Adrenal gland (tissue), 9 donors: ENCODE measurements at regions not wholly inside any gene's neighbourhood (a gene's known extent, or its start where the extent isn't known, plus 50 kb on each side); places are given as distances from the start of the nearest gene placed in this dataset.

Experiments
- DNase-seq, 7 donors: peaks; one replicate each; pipeline ENCODE4 v3.0.0-alpha.2; 2019 to 2020
- H3K27ac ChIP-seq, 5 donors: fragments of 200-600 bp; sonication (generic) in 4 of 5; 1 replicate in 3 of 5; 2 replicates in 2 of 5; pipeline versions ENCODE4 v1.5.1 to v1.8.0; 2016 to 2020; ENCODE audit warnings: mild to moderate bottlenecking in 1 of 5
- H3K27me3 ChIP-seq: fragments of 200-600 bp; 2 replicates; pipeline ENCODE4 v1.8.0; 2021
- H3K36me3 ChIP-seq, 2 donors: fragments of 200-600 bp; replicated peaks in 1 of 2; 1 replicate in 1 of 2; 2 replicates in 1 of 2; pipeline versions ENCODE4 v1.5.1 to v1.8.0; 2018 to 2022
- H3K4me1 ChIP-seq, 2 donors: fragments of 200-600 bp; replicated peaks in 1 of 2; 1 replicate in 1 of 2; 2 replicates in 1 of 2; pipeline versions ENCODE4 v1.5.1 to v1.8.0; 2018 to 2021
- H3K4me3 ChIP-seq, 4 donors: fragments of 200-600 bp; sonication (generic) in 3 of 4; one replicate each; pipeline ENCODE4 v1.5.1; 2016 to 2018
- H3K9me3 ChIP-seq, 3 donors: fragments of 200-600 bp; sonication (generic) in 1 of 3; replicated peaks in 1 of 3; 1 replicate in 2 of 3; 2 replicates in 1 of 3; pipeline versions ENCODE4 v1.5.1 to v1.8.0; 2016 to 2021
- CTCF ChIP-seq, 6 experiments: fragments of 450-650 bp in 4 of 6; fragments of 200-600 bp in 2 of 6; sonication (generic) in 1 of 6; IDR thresholded peaks; 1 replicate in 5 of 6; 2 replicates in 1 of 6; pipeline versions ENCODE4 v1.5.1 to v1.8.0; 2016 to 2021; ENCODE audit warnings: antibody characterized with exemption in 6 of 6, mild to moderate bottlenecking in 2 of 6, moderate library complexity in 1 of 6
- POLR2A ChIP-seq, 2 donors: fragments of 450-650 bp; IDR thresholded peaks; one replicate each; pipeline ENCODE4 v1.6.1; 2017; ENCODE audit warnings: antibody characterized with exemption in 2 of 2, mild to moderate bottlenecking in 2 of 2, moderate library complexity in 1 of 2
- WGBS, 4 donors: extraction: QIAGEN DNeasy Blood & Tissue Kit in 2 of 4; methylation state at CpG; one replicate each; pipeline versions ENCODE4 v1.1.5 to v1.1.7; 2013 to 2017; 5-methylcytosine and 5-hydroxymethylcytosine counted together
- intact Hi-C, 2 donors: fragments of 100-400 bp; cut with DNase I; formaldehyde crosslinking; loops; one replicate each; pipeline versions ENCODE4 v1.14.1 to v1.15.0; 2022 to 2023
- donor health status: healthy with polysubstance abuse.
- donor health status: Bipolar disorder and iron deficiency.
- donor health status: DM: yes; HTN: yes; CAD: no.
- donor health status: DM: no; HTN: no; CAD: no.
- donor health status: DM: no; HTN: no; CAD: no.

- intact Hi-C loops = no loop called here
- no peak overlapping the region for H3K27ac ChIP-seq
- no peak overlapping the region for H3K4me3 ChIP-seq
- TF ChIP-seq CTCF (IDR thresholded peaks at IDR 0.05) (no peak), POLR2A (IDR thresholded peaks at IDR 0.05) (no peak)
- WGBS, 4 donors = 74 to 87% (median 83%) methylated on average over 4 of the region's 4 CpGs
- peak in 1 of 7 donors; percentile 51 for DNase-seq
- no peaks in the 10 kb centered on the region for H3K4me1 ChIP-seq
- no peaks in the 10 kb centered on the region for H3K27me3 ChIP-seq
- H3K9me3 ChIP-seq = no peaks in the 10 kb centered on the region
- no peaks in the 10 kb centered on the region for H3K36me3 ChIP-seq
Measured at GRCh38 chr3:34650131-34650530, 851.7 kb downstream of the PDCD6IP start.

GRCh38 chr3:34668915-34669314, 870.5 kb downstream of the PDCD6IP start:
- Histone ChIP-seq H3K4me1 (no peaks in the 10 kb centered on the region), H3K27me3 (no peaks in the 10 kb centered on the region), H3K27ac (no peak overlapping the region), H3K4me3 (no peak overlapping the region), H3K9me3 (peaks cover 0 to 3% (median 0%) of the 10 kb centered on the region in 3 donors), H3K36me3 (no peaks in the 10 kb centered on the region)
- no peak for DNase-seq
- WGBS, 4 donors = 55 to 87% (median 76%) methylated on average over 2 to 3 of the region's 3 CpGs
- intact Hi-C loops = no loop called here
- TF ChIP-seq POLR2A (IDR thresholded peaks at IDR 0.05) (no peak), CTCF (IDR thresholded peaks at IDR 0.05) (no peak)

- DNase-seq = no peak
- intact Hi-C loops = no loop called here
- TF ChIP-seq CTCF (IDR thresholded peaks at IDR 0.05) = no peak
- TF ChIP-seq POLR2A (IDR thresholded peaks at IDR 0.05) = no peak
- no peaks in the 10 kb centered on the region for H3K27me3 ChIP-seq
- H3K4me1 ChIP-seq = no peaks in the 10 kb centered on the region
- no peaks in the 10 kb centered on the region for H3K36me3 ChIP-seq
- 66 to 82% (median 74%) methylated on average over 2 to 3 of the region's 3 CpGs for WGBS, 4 donors
- H3K27ac ChIP-seq = no peak overlapping the region
- H3K4me3 ChIP-seq = no peak overlapping the region
- H3K9me3 ChIP-seq = no peaks in the 10 kb centered on the region
Measured at GRCh38 chr3:34669490-34669889, 871.1 kb downstream of the PDCD6IP start.

- intact Hi-C loops = no loop called here
- 81 to 84% (median 83%) methylated on average over 2 of the region's 2 CpGs for WGBS, 4 donors
- no peak overlapping the region for H3K4me3 ChIP-seq
- no peak for DNase-seq
- no peaks in the 10 kb centered on the region for H3K4me1 ChIP-seq
- no peaks in the 10 kb centered on the region for H3K36me3 ChIP-seq
- TF ChIP-seq POLR2A (IDR thresholded peaks at IDR 0.05) (no peak), CTCF (IDR thresholded peaks at IDR 0.05) (no peak)
- no peaks in the 10 kb centered on the region for H3K9me3 ChIP-seq
- no peaks in the 10 kb centered on the region for H3K27me3 ChIP-seq
- H3K27ac ChIP-seq = no peak overlapping the region
Measured at GRCh38 chr3:34675383-34676120, 877.1 kb downstream of the PDCD6IP start.
